ENCODE measurements at regions not wholly inside any gene's neighbourhood (a gene's known extent, or its start where the extent isn't known, plus 50 kb on each side); places are given as distances from the start of the nearest gene placed in this dataset.

- TF ChIP-seq ETS2 (tag; IDR thresholded peaks at IDR 0.05; ENCODE audit: borderline replicate concordance, poor library complexity, severe bottlenecking): no peak
Measured at GRCh38 chr7:85586091-85586490, 399.2 kb upstream of the SEMA3D start (continued).

GRCh38 chr7:85583131-85583953 is 396.5 kb upstream of the SEMA3D start:
- Histone ChIP-seq H3K4me1 (replicated peaks in 1 of 2; ENCODE audit: control insufficient read depth in 2 of 2, insufficient read depth in 2 of 2, low read length in 2 of 2) (no peaks in the 10 kb centered on the region), H2AFZ (ENCODE audit: low read depth, low read length) (no peak overlapping the region), H3K9me3 (replicated peaks; ENCODE audit: control insufficient read depth, insufficient read depth, low read depth, low read length) (no peaks in the 10 kb centered on the region), H3K27me3 (ENCODE audit: control insufficient read depth in 2 of 2, insufficient read depth in 2 of 2, low read length in 2 of 2) (no peaks in the 10 kb centered on the region), H3K4me3 (no peak overlapping the region), H3K4me2 (ENCODE audit: insufficient read depth, low read length) (no peak overlapping the region), H3K36me3 (ENCODE audit: control insufficient read depth, insufficient read depth, low read length) (no peaks in the 10 kb centered on the region), H3K27ac (ENCODE audit: extremely low read depth, low read depth, low read length) (no peak overlapping the region), H3K9ac (ENCODE audit: insufficient read depth in 1 of 2, low read depth in 2 of 2, low read length in 2 of 2) (no peak overlapping the region), H3K9me1 (ENCODE audit: control insufficient read depth, insufficient read depth, low read length) (no peaks in the 10 kb centered on the region), H4K20me1 (replicated peaks; ENCODE audit: control insufficient read depth, insufficient read depth, low read length) (no peaks in the 10 kb centered on the region), H3K79me2 (ENCODE audit: control insufficient read depth, insufficient read depth, low read length) (no peaks in the 10 kb centered on the region)
- no peak for ATAC-seq
- no peak for DNase-seq (ENCODE audit: extremely low read depth in 1 of 4, low spot score in 3 of 4)
- FAIRE-seq: no peak
- intact Hi-C loops (cut with micrococcal nuclease) (no loop called here), in situ Hi-C loops (cut with MboI) (no loop called here)
- no TSS peak for BruUV-seq (replicated peaks)
- TF ChIP-seq MBD1 (CRISPR knock-in tag; IDR thresholded peaks at IDR 0.05) (no peak), ZNF217 (CRISPR knock-in tag; IDR thresholded peaks at IDR 0.05) (no peak), EWSR1 (IDR thresholded peaks at IDR 0.05; ENCODE audit: borderline replicate concordance, low read depth, partially characterized antibody) (no peak), RFX7 (CRISPR knock-in tag; IDR thresholded peaks at IDR 0.05) (no peak), ZKSCAN8 (CRISPR knock-in tag; IDR thresholded peaks at IDR 0.05) (no peak), CHD2 (IDR thresholded peaks at IDR 0.05; ENCODE audit: low read depth, low read length) (no peak), XRCC4 (IDR thresholded peaks at IDR 0.05; ENCODE audit: extremely low read depth, insufficient read depth, insufficient read length) (no peak), GABPB1 (CRISPR knock-in tag; IDR thresholded peaks at IDR 0.05) (no peak), CHCHD3 (CRISPR knock-in tag; IDR thresholded peaks at IDR 0.05) (no peak), ZNF224 (CRISPR knock-in tag; IDR thresholded peaks at IDR 0.05) (no peak), CTCFL (IDR thresholded peaks at IDR 0.05; ENCODE audit: borderline replicate concordance, insufficient read depth, low read depth, low read length, poor library complexity, severe bottlenecking) (no peak), RNF2 (IDR thresholded peaks at IDR 0.05) (no peak), POLR2A (conservative IDR thresholded peaks at IDR 0.05) (no peak), ZC3H4 (CRISPR knock-in tag; IDR thresholded peaks at IDR 0.05; ENCODE audit: borderline replicate concordance) (no peak), ZKSCAN3 (CRISPR knock-in tag; IDR thresholded peaks at IDR 0.05) (no peak), MBD2 (IDR thresholded peaks at IDR 0.05; ENCODE audit: borderline replicate concordance, low read depth) (no peak), ZNF75A (CRISPR knock-in tag; IDR thresholded peaks at IDR 0.05) (no peak), MXD1 (CRISPR knock-in tag; IDR thresholded peaks at IDR 0.05; ENCODE audit: borderline replicate concordance, poor library complexity, severe bottlenecking) (no peak)
- POLR2A ChIA-PET: no interaction called here
- CTCF ChIA-PET (ENCODE audit: low intra/inter-chr PET ratio): interaction anchor here (0.7 kb wide), 1 partner anchor 22 kb away, joined by 3 read pairs; no protein-coding TSS in a partner anchor
- WGBS (ENCODE audit: insufficient coverage, low coverage, missing lambda C conversion rate): 0% methylated on average over 6 of the region's 6 CpGs

Data from K562 (cell line).